ENCODE measurements at regions not wholly inside any gene's neighbourhood (a gene's known extent, or its start where the extent isn't known, plus 50 kb on each side); places are given as distances from the start of the nearest gene placed in this dataset.

DNA sequence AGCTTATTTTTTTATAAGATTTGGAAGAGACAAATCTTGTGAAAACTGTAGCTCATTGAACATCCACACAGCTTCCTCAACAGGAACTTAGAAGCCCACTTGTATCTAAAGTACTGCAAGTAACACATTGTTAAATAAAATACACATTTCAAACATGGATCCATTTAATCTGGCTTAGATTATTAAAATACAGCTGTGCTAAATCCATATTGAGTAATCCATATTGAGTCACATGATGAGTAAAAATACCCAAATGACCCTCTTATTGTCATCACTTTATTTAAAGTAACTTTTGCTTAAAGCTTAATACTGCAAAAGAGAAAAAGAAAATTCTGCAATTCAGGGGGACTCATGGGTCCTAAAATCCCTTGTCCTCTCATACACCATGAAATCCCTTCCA lies 133.3 kb downstream of the OSR1 start:
- H3K4me3 ChIP-seq (ENCODE audit: low read depth in 1 of 2, low read length in 2 of 2): no peak overlapping the region
- H3K36me3 ChIP-seq (ENCODE audit: insufficient read depth, low read length): no peaks in the 10 kb centered on the region
- no peak overlapping the region for H3K27ac ChIP-seq (ENCODE audit: low read length)
- no peaks in the 10 kb centered on the region for H3K27me3 ChIP-seq (ENCODE audit: insufficient read depth, low read length, poor library complexity)
- no peak for TF ChIP-seq CTCF (IDR thresholded peaks at IDR 0.05; ENCODE audit: borderline replicate concordance, extremely low read depth, low read length, poor library complexity, severe bottlenecking)
- no peak for TF ChIP-seq EZH2 (IDR thresholded peaks at IDR 0.05; ENCODE audit: borderline replicate concordance, low read depth, low read length, severe bottlenecking)
- no peaks in the 10 kb centered on the region for H3K79me2 ChIP-seq (ENCODE audit: insufficient read depth, low read length)
- H3K9me3 ChIP-seq (ENCODE audit: insufficient read depth, low read length, severe bottlenecking): no peaks in the 10 kb centered on the region
- ATAC-seq (ENCODE audit: insufficient read depth, low read depth): no peak
- no peak overlapping the region for H3K4me2 ChIP-seq (ENCODE audit: insufficient read depth, low read length)
- H2AFZ ChIP-seq (ENCODE audit: low read depth, low read length): no peak overlapping the region
- DNase-seq: no peak
- H3K4me1 ChIP-seq (ENCODE audit: insufficient read depth, low read length): no peaks in the 10 kb centered on the region
- H4K20me1 ChIP-seq (ENCODE audit: insufficient read depth, low read length): no peaks in the 10 kb centered on the region
- H3K9ac ChIP-seq (ENCODE audit: low read depth, low read length): no peak overlapping the region

GRCh38 chr2:19224486-19224885 lies 133.9 kb downstream of the OSR1 start:
- no peak for TF ChIP-seq EZH2 (IDR thresholded peaks at IDR 0.05; ENCODE audit: borderline replicate concordance, low read depth, low read length, severe bottlenecking)
- no peak for TF ChIP-seq CTCF (IDR thresholded peaks at IDR 0.05; ENCODE audit: borderline replicate concordance, extremely low read depth, low read length, poor library complexity, severe bottlenecking)
- Histone ChIP-seq H3K4me2 (ENCODE audit: insufficient read depth, low read length) (no peak overlapping the region), H2AFZ (ENCODE audit: low read depth, low read length) (no peak overlapping the region), H3K36me3 (ENCODE audit: insufficient read depth, low read length) (no peaks in the 10 kb centered on the region), H3K4me1 (ENCODE audit: insufficient read depth, low read length) (no peaks in the 10 kb centered on the region), H4K20me1 (ENCODE audit: insufficient read depth, low read length) (no peaks in the 10 kb centered on the region), H3K9ac (ENCODE audit: low read depth, low read length) (no peak overlapping the region), H3K27me3 (ENCODE audit: insufficient read depth, low read length, poor library complexity) (no peaks in the 10 kb centered on the region), H3K27ac (ENCODE audit: low read length) (no peak overlapping the region), H3K79me2 (ENCODE audit: insufficient read depth, low read length) (no peaks in the 10 kb centered on the region), H3K9me3 (ENCODE audit: insufficient read depth, low read length, severe bottlenecking) (no peaks in the 10 kb centered on the region), H3K4me3 (ENCODE audit: low read depth in 1 of 2, low read length in 2 of 2) (no peak overlapping the region)
- no peak for DNase-seq
- no peak for ATAC-seq (ENCODE audit: insufficient read depth, low read depth)

GRCh38 chr2:19224011-19224410 lies 134.4 kb downstream of the OSR1 start:
- TF ChIP-seq CTCF (IDR thresholded peaks at IDR 0.05; ENCODE audit: borderline replicate concordance, extremely low read depth, low read length, poor library complexity, severe bottlenecking): no peak
- TF ChIP-seq EZH2 (IDR thresholded peaks at IDR 0.05; ENCODE audit: borderline replicate concordance, low read depth, low read length, severe bottlenecking): no peak
- Histone ChIP-seq H3K27me3 (ENCODE audit: insufficient read depth, low read length, poor library complexity) (no peaks in the 10 kb centered on the region), H3K4me1 (ENCODE audit: insufficient read depth, low read length) (no peaks in the 10 kb centered on the region), H3K4me3 (ENCODE audit: low read depth in 1 of 2, low read length in 2 of 2) (no peak overlapping the region), H3K79me2 (ENCODE audit: insufficient read depth, low read length) (no peaks in the 10 kb centered on the region), H3K36me3 (ENCODE audit: insufficient read depth, low read length) (no peaks in the 10 kb centered on the region), H3K9ac (ENCODE audit: low read depth, low read length) (no peak overlapping the region), H3K9me3 (ENCODE audit: insufficient read depth, low read length, severe bottlenecking) (no peaks in the 10 kb centered on the region), H3K4me2 (ENCODE audit: insufficient read depth, low read length) (no peak overlapping the region), H4K20me1 (ENCODE audit: insufficient read depth, low read length) (no peaks in the 10 kb centered on the region), H2AFZ (ENCODE audit: low read depth, low read length) (no peak overlapping the region), H3K27ac (ENCODE audit: low read length) (no peak overlapping the region)
- ATAC-seq (ENCODE audit: insufficient read depth, low read depth) (no peak), DNase-seq (no peak)

DNA sequence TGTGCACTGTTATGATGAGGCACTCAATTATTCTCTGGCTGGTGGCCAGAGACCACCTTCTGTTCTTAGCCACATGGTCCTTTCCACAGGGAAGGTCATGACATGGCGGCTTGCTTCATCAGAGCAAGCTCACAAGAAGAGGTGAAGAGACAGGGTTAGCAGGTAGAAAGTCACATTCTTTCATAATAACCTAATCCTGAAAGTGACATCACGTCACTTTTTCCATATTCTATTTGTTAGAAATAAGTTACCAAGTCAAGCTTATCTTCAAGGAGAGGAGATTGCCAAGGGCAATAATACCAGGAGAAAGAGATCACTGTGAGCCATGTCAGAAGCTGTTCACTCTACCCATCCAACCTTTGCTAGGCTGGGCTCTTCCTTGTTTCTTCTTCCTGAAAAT lies 139.4 kb downstream of the OSR1 start:
- ATAC-seq (ENCODE audit: insufficient read depth, low read depth) (no peak), DNase-seq (no peak)
- Histone ChIP-seq H3K27me3 (ENCODE audit: insufficient read depth, low read length, poor library complexity) (no peaks in the 10 kb centered on the region), H3K36me3 (ENCODE audit: insufficient read depth, low read length) (no peaks in the 10 kb centered on the region), H3K79me2 (ENCODE audit: insufficient read depth, low read length) (no peaks in the 10 kb centered on the region), H3K4me1 (ENCODE audit: insufficient read depth, low read length) (no peaks in the 10 kb centered on the region), H3K4me2 (ENCODE audit: insufficient read depth, low read length) (no peak overlapping the region), H4K20me1 (ENCODE audit: insufficient read depth, low read length) (no peaks in the 10 kb centered on the region), H3K9ac (ENCODE audit: low read depth, low read length) (no peak overlapping the region), H3K27ac (ENCODE audit: low read length) (no peak overlapping the region), H3K4me3 (ENCODE audit: low read depth in 1 of 2, low read length in 2 of 2) (no peak overlapping the region), H2AFZ (ENCODE audit: low read depth, low read length) (no peak overlapping the region), H3K9me3 (ENCODE audit: insufficient read depth, low read length, severe bottlenecking) (no peaks in the 10 kb centered on the region)
- no peak for TF ChIP-seq EZH2 (IDR thresholded peaks at IDR 0.05; ENCODE audit: borderline replicate concordance, low read depth, low read length, severe bottlenecking)
